Psoas muscle (tissue), 7 donors: ENCODE measurements at regions not wholly inside any gene's neighbourhood (a gene's known extent, or its start where the extent isn't known, plus 50 kb on each side); places are given as distances from the start of the nearest gene placed in this dataset.
"Not testable (repeated sequence)": the region's sequence is repeated elsewhere in the genome, so short reads cannot be mapped to it uniquely, and the experiment has no call there.

Source experiments
- ATAC-seq, 4 donors: fragments of 200-7000 bp; cut with Tn5 transposase; one replicate each; pipeline ENCODE4 v1.9.1; 2020; ENCODE audit warnings: moderate library complexity in 3 of 4, mild to moderate bottlenecking in 2 of 4
- DNase-seq, 2 donors: peaks; one replicate each; pipeline ENCODE4 v3.0.0-alpha.2; 2020
- H3K27ac ChIP-seq: fragments of 200-600 bp; one replicate; pipeline ENCODE4 v1.8.0; 2022
- H3K27me3 ChIP-seq, 3 donors: fragments of 200-600 bp in 1 of 3; one replicate each; pipeline versions ENCODE4 v1.6.1 to v1.8.0; 2013 to 2022; ENCODE audit warnings: low read length in 2 of 3, mild to moderate bottlenecking in 2 of 3, moderate library complexity in 1 of 3; ENCODE audit not compliant: insufficient read depth in 3 of 3
- H3K36me3 ChIP-seq, 2 donors: fragments of 200-600 bp in 1 of 2; one replicate each; pipeline versions ENCODE4 v1.6.1 to v1.8.0; 2013 to 2022; ENCODE audit warnings: low read depth in 1 of 2, mild to moderate bottlenecking in 1 of 2, moderate library complexity in 1 of 2; ENCODE audit not compliant: insufficient read depth in 1 of 2
- H3K4me1 ChIP-seq: fragments of 200-600 bp; one replicate; pipeline ENCODE4 v1.8.0; 2022
- H3K4me3 ChIP-seq: fragments of 200-600 bp; one replicate; pipeline ENCODE4 v1.8.0; 2022; ENCODE audit warnings: mild to moderate bottlenecking
- H3K9me3 ChIP-seq: fragments of 200-600 bp; one replicate; pipeline ENCODE4 v1.8.0; 2022
- CTCF ChIP-seq: fragments of 200-600 bp; IDR thresholded peaks from one replicate; pipeline ENCODE4 v1.8.0; 2022; ENCODE audit warnings: antibody characterized with exemption
- WGBS, 3 donors: extraction: QIAGEN DNeasy Blood & Tissue Kit; methylation state at CpG; one replicate each; pipeline versions ENCODE4 v1.1.6 to v1.1.7; 2013; 5-methylcytosine and 5-hydroxymethylcytosine counted together
- intact Hi-C, 2 donors: fragments of 100-400 bp; cut with DNase I; formaldehyde crosslinking; loops; one replicate each; pipeline versions ENCODE4 v1.11.0 to v1.14.2; 2022
- donor health status: healthy with polysubstance abuse.
- donor health status: DM: no; HTN: no; CAD: no; lungs with moderate emphysema.
- donor health status: Bipolar disorder and iron deficiency.
- donor health status: healthy.
- donor health status: DM: yes; HTN: yes; CAD: no.
- donor health status: DM: no; HTN: no; CAD: no.
- donor health status: DM: yes; HTN: yes; CAD: no.

GRCh38 chr9:85439791-85440190, 302.0 kb downstream of the AGTPBP1 start:
- Histone ChIP-seq H3K4me1 (no peaks in the 10 kb centered on the region), H3K27ac (no peak overlapping the region), H3K4me3 (no peak overlapping the region), H3K27me3 (no peaks in the 10 kb centered on the region), H3K9me3 (peaks cover 3% of the 10 kb centered on the region), H3K36me3 (no peaks in the 10 kb centered on the region)
- intact Hi-C loops, result no loop called here
- TF ChIP-seq CTCF, result no peak
- DNase-seq (no peak), ATAC-seq (no peak)
- 74 to 79% (median 74%) methylated on average over 7 of the region's 7 CpGs for WGBS, 3 donors

GRCh38 chr9:85433956-85434355, 307.8 kb downstream of the AGTPBP1 start:
- ATAC-seq, H3K27ac ChIP-seq, DNase-seq, H3K36me3 ChIP-seq, intact Hi-C loops, H3K4me3 ChIP-seq, H3K4me1 ChIP-seq, H3K9me3 ChIP-seq, H3K27me3 ChIP-seq: not testable (repeated sequence)
- WGBS, 3 donors, result 86 to 93% (median 88%) methylated on average over 2 of the region's 2 CpGs

GRCh38 chr9:85433551-85433950, 308.2 kb downstream of the AGTPBP1 start:
- DNase-seq, H3K27me3 ChIP-seq, H3K36me3 ChIP-seq, H3K4me1 ChIP-seq, ATAC-seq, H3K27ac ChIP-seq, intact Hi-C loops, H3K9me3 ChIP-seq, H3K4me3 ChIP-seq: not testable (repeated sequence)
- 86 to 92% (median 87%) methylated on average over 3 of the region's 3 CpGs for WGBS, 3 donors

- Histone ChIP-seq H3K9me3 (peaks cover 3% of the 10 kb centered on the region), H3K27ac (no peak overlapping the region), H3K27me3 (no peaks in the 10 kb centered on the region), H3K36me3 (no peaks in the 10 kb centered on the region), H3K4me1 (no peaks in the 10 kb centered on the region), H3K4me3 (no peak overlapping the region)
- ATAC-seq (no peak), DNase-seq (no peak)
- no peak for TF ChIP-seq CTCF
- intact Hi-C loops, result no loop called here
- 95 to 97% (median 97%) methylated on average over 8 of the region's 8 CpGs for WGBS, 3 donors
Observed at GRCh38 chr9:85433046-85433445, 308.7 kb downstream of the AGTPBP1 start.

- peaks cover 3% of the 10 kb centered on the region for H3K9me3 ChIP-seq
- H3K27ac ChIP-seq, result no peak overlapping the region
- TF ChIP-seq CTCF, result no peak
- H3K27me3 ChIP-seq, result no peaks in the 10 kb centered on the region
- H3K4me1 ChIP-seq, result no peaks in the 10 kb centered on the region
- H3K4me3 ChIP-seq, result no peak overlapping the region
- ATAC-seq (no peak), DNase-seq (no peak)
- H3K36me3 ChIP-seq, result no peaks in the 10 kb centered on the region
- WGBS, 3 donors, result 88 to 92% (median 88%) methylated on average over 3 of the region's 3 CpGs
- intact Hi-C loops, result no loop called here
Observed at GRCh38 chr9:85432599-85432998, 309.2 kb downstream of the AGTPBP1 start.

GRCh38 chr9:85431339-85432102, 310.2 kb downstream of the AGTPBP1 start:
- ATAC-seq (no peak), DNase-seq (no peak)
- H3K4me3 ChIP-seq, result no peak overlapping the region
- no peak for TF ChIP-seq CTCF
- no peak overlapping the region for H3K27ac ChIP-seq
- intact Hi-C loops, result no loop called here
- H3K4me1 ChIP-seq, result no peaks in the 10 kb centered on the region
- WGBS, 3 donors, result 20 to 25% (median 25%) methylated on average over 3 of the region's 3 CpGs
- no peaks in the 10 kb centered on the region for H3K27me3 ChIP-seq
- no peaks in the 10 kb centered on the region for H3K36me3 ChIP-seq
- H3K9me3 ChIP-seq, result no peaks in the 10 kb centered on the region
